ENCODE measurements at regions not wholly inside any gene's neighbourhood (a gene's known extent, or its start where the extent isn't known, plus 50 kb on each side); places are given as distances from the start of the nearest gene placed in this dataset.

DNA sequence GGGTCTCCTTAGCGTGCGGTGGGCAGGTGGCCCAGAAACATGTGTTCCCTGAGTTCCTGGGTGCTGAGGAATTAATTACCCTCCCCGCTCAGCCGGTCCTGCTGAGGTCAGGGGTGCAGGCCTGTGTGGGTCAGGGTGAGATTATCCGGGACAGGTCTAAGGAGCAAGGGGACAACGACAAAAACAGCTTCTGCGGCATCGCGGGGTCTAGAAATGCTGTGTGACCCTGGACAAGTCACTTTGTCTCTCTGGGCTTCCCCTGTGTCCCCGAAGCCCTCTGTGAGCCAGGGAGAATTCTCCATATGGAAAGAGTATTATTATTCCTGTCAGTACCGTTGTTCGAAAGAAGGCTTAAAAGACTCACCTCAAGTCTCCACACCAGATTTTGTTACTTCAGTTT, 186.1 kb downstream of the MN1 start:
- no peak for DNase-seq (ENCODE audit: low read depth)
- no peak for TF ChIP-seq CTCF (IDR thresholded peaks at IDR 0.05; ENCODE audit: insufficient read depth, low read depth, low read length)
- no peak overlapping the region for H3K4me3 ChIP-seq (ENCODE audit: low read depth, low read length)

DNA sequence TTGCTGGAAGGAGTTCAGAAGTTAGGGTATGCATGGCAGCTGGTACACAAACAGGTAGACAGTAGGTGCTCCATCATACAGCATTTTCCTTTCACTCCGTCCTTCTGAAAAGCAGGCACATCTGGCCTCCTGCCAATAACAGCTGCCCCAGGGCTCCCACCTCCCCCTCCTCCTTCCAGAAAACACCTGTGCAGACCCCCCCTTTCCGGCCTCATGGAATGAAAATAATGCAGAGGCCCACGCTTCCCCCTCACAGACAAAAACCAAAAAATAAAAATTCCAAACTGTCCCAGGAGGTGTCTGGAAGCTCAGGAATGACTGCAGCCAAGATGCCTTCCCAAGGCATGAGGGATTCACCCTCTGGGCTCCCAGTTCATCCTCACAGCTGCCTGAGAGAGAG, 185.5 kb downstream of the MN1 start:
- H3K4me3 ChIP-seq (ENCODE audit: low read depth, low read length), result no peak overlapping the region
- DNase-seq (ENCODE audit: low read depth), result no peak
- no peak for TF ChIP-seq CTCF (IDR thresholded peaks at IDR 0.05; ENCODE audit: insufficient read depth, low read depth, low read length)

DNA sequence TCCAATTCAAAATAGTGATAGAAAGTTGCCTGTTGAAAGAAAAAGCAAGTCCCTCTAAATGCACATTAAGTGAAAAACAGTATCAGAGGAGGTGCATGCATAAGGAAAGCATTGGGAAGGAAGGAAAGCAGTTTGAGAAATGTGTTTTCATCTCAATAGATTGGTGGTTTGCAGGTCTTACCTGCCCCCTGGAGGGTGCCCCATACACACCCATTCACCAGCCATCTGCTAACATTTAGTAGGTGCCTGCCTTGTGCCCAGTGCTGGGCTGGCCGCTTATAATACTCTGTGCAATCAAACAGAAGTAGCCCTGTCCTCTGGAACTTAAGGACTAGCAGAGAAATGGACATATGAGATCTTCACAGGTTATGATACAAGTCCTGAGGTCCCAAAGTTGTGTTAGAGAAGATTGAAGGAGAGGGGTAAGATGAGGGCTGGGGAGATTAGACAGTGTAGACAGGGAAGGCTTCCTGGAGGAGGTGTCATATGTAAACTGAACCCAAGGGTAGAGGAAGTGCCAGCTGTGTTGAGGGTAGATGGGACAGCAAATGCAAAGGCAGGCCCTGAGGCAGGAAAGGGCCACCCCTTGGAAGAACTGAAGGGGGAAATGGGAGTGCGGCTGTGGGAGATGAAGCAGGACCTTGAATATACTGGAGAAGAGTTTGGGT, 184.2 kb downstream of the MN1 start:
- no peak for DNase-seq (ENCODE audit: low read depth)
- H3K4me3 ChIP-seq (ENCODE audit: low read depth, low read length), result no peak overlapping the region
- no peak for TF ChIP-seq CTCF (IDR thresholded peaks at IDR 0.05; ENCODE audit: insufficient read depth, low read depth, low read length)

- DNase-seq (ENCODE audit: low read depth), result no peak
- H3K4me3 ChIP-seq (ENCODE audit: low read depth, low read length), result no peak overlapping the region
- TF ChIP-seq CTCF (IDR thresholded peaks at IDR 0.05; ENCODE audit: insufficient read depth, low read depth, low read length), result no peak
Measured at GRCh38 chr22:27620367-27621154, 181.0 kb downstream of the MN1 start.

DNA sequence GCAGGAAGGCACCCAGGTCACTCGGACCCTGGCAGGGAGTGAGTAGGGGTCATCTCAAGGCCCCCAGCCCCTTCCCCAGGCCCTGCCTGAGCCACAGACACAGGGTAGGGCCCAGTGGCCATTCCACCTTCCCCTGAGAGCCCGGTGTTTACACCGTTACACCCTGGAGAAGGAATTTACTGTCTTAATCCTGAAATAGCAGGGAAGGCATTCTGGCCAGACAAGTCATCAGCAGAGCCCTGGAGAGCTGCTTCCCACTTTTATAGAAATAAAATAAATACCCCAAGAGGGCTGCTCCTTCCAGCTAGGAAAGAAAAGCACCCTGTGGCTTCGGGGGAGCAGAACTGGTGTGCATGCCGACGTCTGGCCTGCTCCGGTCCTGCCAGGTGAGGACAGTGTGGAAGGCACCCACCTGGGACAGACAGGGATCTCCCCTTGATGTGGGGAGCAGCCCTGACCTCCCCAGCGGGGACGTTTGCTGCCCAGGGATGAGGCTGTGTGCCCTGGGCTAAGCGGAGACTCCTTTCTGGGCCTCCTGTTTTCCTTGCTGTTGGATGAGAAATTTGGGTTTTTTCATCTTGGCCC, 180.0 kb downstream of the MN1 start:
- no peak overlapping the region for H3K4me3 ChIP-seq (ENCODE audit: low read depth, low read length)
- TF ChIP-seq CTCF (IDR thresholded peaks at IDR 0.05; ENCODE audit: insufficient read depth, low read depth, low read length), result no peak
- DNase-seq (ENCODE audit: low read depth), result no peak

DNA sequence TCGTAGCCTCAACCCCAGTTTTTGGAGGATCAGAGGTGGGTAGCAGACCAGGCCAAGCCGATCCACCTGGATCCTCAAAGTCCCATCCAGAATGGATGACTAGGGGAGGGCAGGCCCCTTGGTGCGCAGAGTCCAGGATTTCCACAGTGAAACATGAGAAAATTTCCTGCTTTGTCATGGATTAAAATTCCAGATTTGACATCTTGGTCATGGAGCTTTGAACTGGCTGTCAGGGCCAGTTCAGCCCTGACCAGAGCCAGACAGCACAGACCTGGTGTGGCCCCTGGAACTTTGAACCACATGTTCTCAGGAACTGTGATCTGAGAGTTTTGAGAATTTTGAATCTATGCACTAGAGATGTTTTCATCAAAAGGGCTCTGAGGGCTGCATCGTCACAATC, 177.5 kb downstream of the MN1 start:
- TF ChIP-seq CTCF (IDR thresholded peaks at IDR 0.05; ENCODE audit: insufficient read depth, low read depth, low read length), result no peak
- no peak overlapping the region for H3K4me3 ChIP-seq (ENCODE audit: low read depth, low read length)
- DNase-seq (ENCODE audit: low read depth), result no peak

Measured in fibroblast of villous mesenchyme (primary cell).